GM21576 (cell line): ENCODE measurements at regions not wholly inside any gene's neighbourhood (a gene's known extent, or its start where the extent isn't known, plus 50 kb on each side); places are given as distances from the start of the nearest gene placed in this dataset.

Experiments used
- ATAC-seq: cut with Tn5 transposase; IDR thresholded peaks from one replicate; pipeline ENCODE4 v1.9.1; 2021; ENCODE audit warnings: mild to moderate bottlenecking, moderate library complexity; ENCODE audit not compliant: unreplicated experiment

- ATAC-seq, result no peak
These were observed 73.6 kb downstream of the SIPA1L2 start for GRCh38 chr1:232556351-232556750.

- no peak for ATAC-seq
These were observed 74.3 kb downstream of the SIPA1L2 start for GRCh38 chr1:232555494-232556210.

- no peak for ATAC-seq
These were observed 75.5 kb downstream of the SIPA1L2 start for GRCh38 chr1:232554409-232554808.

GRCh38 chr1:232553809-232554208 lies 76.1 kb downstream of the SIPA1L2 start:
- ATAC-seq, result no peak

GRCh38 chr1:232553050-232553754 lies 76.7 kb downstream of the SIPA1L2 start:
- no peak for ATAC-seq

GRCh38 chr1:232551386-232551785 lies 78.5 kb downstream of the SIPA1L2 start:
- ATAC-seq, result no peak

- ATAC-seq, result no peak
These were observed 79.9 kb downstream of the SIPA1L2 start for GRCh38 chr1:232550007-232550406.

- ATAC-seq, result no peak
These were observed 81.2 kb downstream of the SIPA1L2 start for GRCh38 chr1:232548691-232549090.

- ATAC-seq, result no peak
These were observed 81.9 kb downstream of the SIPA1L2 start for GRCh38 chr1:232547938-232548484.

GRCh38 chr1:232542633-232543593 lies 87.0 kb downstream of the SIPA1L2 start:
- no peak for ATAC-seq

GRCh38 chr1:232538943-232539302 lies 91.0 kb downstream of the SIPA1L2 start:
- no peak for ATAC-seq

- no peak for ATAC-seq
These were observed 91.5 kb downstream of the SIPA1L2 start for GRCh38 chr1:232538224-232538942.

GRCh38 chr1:232534552-232535517 lies 95.1 kb downstream of the SIPA1L2 start:
- ATAC-seq, result no peak

- no peak for ATAC-seq
These were observed 96.6 kb downstream of the SIPA1L2 start for GRCh38 chr1:232533328-232533727.

GRCh38 chr1:232532901-232533300 lies 97.0 kb downstream of the SIPA1L2 start:
- ATAC-seq, result no peak

- no peak for ATAC-seq
These were observed 98.6 kb downstream of the SIPA1L2 start for GRCh38 chr1:232531291-232531690.

GRCh38 chr1:232529747-232530146 lies 100.2 kb downstream of the SIPA1L2 start:
- ATAC-seq, result no peak

- ATAC-seq, result no peak
These were observed 101.4 kb downstream of the SIPA1L2 start for GRCh38 chr1:232528472-232529089.

- no peak for ATAC-seq
These were observed 105.9 kb downstream of the SIPA1L2 start for GRCh38 chr1:232524056-232524455.
